HG02885 (cell line): ENCODE measurements at regions not wholly inside any gene's neighbourhood (a gene's known extent, or its start where the extent isn't known, plus 50 kb on each side); places are given as distances from the start of the nearest gene placed in this dataset.
"Not testable (repeated sequence)": the region's sequence is repeated elsewhere in the genome, so short reads cannot be mapped to it uniquely, and the experiment has no call there.

ENCODE experiments used
- ATAC-seq: cut with Tn5 transposase; IDR thresholded peaks from one replicate; pipeline ENCODE4 v1.9.1; 2021; ENCODE audit warnings: mild to moderate bottlenecking; ENCODE audit not compliant: unreplicated experiment, poor library complexity

DNA sequence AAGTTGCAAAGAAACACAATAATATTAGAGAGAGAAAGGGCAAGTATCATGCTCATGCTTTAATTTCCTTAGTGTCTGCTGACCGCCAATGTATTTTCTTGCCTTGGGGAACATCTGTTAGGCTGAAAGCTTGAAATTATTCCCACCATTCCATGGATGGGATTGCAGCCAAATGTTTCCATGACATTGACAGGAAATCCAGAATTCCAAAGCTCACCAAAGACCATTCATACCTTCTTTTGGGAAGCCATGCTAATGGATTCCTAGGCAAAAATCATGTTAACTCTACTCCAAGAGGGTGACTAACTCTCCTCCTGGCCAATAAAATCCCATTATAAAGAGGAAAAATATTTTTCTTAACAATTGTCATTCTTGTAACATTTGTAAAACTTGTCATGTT, 661.4 kb upstream of the FAT3 start:
- no peak for ATAC-seq

DNA sequence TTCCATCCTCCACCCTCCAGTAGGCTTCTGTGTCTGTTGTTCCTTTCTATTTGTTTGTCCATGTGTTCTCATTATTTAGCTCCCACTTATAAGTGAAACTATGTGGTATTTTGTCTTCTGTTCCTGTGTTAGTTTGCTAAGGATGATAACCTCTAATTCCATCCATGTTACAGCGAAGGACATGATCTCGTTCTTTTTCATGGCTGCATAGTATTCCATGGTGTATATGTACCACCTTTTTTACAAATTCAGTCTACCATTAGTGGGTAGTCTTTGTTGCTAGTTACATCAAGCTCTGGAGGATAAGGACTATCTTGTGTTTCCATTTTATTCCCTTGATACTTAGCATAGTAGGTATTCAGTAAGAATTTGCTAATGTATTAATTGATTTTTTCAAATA, 664.2 kb upstream of the FAT3 start:
- ATAC-seq: no peak

GRCh38 chr11:91538065-91538464, 686.6 kb upstream of the FAT3 start:
- no peak for ATAC-seq

- ATAC-seq: no peak
These were observed 688.3 kb upstream of the FAT3 start for GRCh38 chr11:91536366-91536765.

GRCh38 chr11:91528965-91529364, 695.7 kb upstream of the FAT3 start:
- no peak for ATAC-seq

- no peak for ATAC-seq
These were observed 697.1 kb upstream of the FAT3 start for GRCh38 chr11:91527380-91528030.

- no peak for ATAC-seq
These were observed 710.9 kb upstream of the FAT3 start for GRCh38 chr11:91513734-91514133.

DNA sequence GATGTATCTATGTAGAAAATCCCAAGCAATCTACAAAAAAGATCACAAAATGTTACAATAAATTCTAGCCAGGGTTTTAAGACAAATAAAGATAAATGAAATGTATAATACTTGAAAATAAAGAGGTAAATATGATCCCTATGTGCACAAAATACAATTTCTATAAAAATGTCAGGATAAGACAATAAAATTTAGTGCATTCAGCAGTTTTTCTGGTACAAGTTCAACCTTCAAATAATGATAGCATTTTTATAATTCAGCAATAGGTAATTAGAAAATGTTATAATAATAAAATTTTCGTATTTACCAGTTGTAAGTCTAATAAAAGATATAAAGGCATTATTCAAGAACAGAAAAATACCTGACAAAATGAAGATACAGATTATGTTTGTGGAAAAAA, 726.8 kb upstream of the FAT3 start:
- ATAC-seq: no peak

DNA sequence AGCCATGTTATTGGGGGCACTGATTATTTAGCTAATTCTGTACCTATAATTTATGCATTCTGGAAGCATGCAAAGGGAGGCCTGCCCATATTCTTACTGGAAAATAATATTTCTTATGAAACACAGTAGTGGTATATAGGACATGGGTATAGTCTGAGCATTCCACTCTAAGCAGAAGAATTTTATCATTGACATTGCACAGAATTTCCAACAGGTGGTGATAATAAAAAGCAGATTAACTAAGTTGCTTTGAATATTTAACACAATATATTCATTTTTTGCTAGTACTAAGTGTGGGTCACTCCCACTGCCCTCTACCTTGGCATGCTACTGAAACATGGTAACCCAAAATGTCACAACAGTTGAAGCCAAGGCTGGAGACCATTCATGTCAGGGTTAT, 728.8 kb upstream of the FAT3 start:
- ATAC-seq: no peak

DNA sequence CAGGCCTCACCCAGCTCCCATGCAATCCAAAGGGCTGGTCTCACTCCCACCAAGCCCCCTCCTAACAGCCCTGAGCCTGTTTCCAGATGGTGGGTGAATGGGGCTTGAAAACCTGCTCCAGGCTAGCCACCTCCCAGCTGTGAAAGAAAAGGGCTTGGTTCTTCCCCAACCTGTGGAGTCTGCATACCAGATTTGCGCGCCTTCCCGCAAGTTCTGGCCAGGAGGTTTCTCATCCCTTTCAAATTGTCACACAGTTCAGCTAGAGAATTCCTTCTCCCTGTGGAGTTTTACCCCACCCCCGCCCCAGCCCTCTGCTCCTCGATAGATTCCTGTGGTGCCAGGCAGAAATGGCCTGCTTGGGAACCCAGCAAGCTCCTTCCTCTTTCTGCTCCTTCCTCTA, 734.6 kb upstream of the FAT3 start:
- ATAC-seq: no peak

DNA sequence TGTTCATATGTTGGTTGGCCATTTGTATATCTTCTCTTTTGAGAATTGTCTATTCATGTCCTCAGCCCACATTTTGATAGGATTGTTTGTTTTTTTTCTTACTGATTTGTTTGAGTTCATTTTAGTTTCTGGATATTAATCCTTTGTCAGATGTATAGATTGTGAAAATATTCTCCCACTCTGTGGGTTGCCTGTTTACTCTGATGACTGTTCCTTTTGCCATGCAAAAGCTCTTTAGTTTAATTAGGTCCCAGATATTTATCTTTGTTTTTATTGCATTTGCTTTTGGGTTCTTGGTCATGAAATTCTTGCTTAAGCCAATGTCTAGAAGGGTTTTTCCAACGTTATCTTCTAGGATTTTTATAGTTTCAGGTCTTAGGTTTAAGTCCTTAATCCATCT, 740.7 kb upstream of the FAT3 start:
- not testable (repeated sequence) for ATAC-seq

- ATAC-seq: not testable (repeated sequence)
These were observed 742.7 kb upstream of the FAT3 start for GRCh38 chr11:91481875-91482274.

- ATAC-seq: no peak
These were observed 754.0 kb upstream of the FAT3 start for GRCh38 chr11:91470656-91471055.

DNA sequence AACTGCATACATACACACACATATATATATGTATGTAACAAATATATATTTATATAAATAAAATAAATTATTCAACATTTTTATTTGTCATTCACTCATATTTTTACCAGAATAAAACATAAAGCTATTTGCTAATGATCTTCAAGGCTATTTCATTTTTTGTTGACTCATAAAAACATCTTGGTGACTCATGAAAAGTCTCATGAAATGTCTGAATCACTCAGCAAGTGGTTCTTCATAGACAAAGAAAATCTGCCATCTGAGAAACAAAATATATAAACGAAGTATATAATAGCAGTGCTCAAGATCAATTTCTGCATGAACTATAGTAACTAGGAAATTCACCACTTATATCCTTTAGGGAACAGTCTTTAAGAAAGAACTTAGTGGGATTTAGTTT, 764.8 kb upstream of the FAT3 start:
- ATAC-seq: no peak

DNA sequence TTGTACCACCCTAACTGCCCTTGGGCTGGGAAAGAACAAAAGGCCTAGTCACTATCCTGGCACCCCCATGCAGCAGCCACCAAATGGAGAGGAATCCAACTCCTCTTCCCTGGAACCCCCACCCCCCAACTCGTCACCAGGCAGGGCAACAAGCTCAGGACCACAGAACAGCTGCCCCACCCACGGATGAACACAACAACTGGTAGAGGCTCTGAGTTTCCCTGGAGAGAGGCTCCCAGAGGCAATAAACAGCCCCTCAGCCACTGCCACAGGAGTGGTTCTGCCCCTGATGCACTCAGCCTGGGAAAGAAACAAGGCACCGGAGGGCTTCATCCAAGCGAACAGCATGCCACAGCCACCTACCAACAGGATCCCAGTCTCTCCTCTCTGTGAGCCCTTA, 778.4 kb upstream of the FAT3 start:
- ATAC-seq: no peak

DNA sequence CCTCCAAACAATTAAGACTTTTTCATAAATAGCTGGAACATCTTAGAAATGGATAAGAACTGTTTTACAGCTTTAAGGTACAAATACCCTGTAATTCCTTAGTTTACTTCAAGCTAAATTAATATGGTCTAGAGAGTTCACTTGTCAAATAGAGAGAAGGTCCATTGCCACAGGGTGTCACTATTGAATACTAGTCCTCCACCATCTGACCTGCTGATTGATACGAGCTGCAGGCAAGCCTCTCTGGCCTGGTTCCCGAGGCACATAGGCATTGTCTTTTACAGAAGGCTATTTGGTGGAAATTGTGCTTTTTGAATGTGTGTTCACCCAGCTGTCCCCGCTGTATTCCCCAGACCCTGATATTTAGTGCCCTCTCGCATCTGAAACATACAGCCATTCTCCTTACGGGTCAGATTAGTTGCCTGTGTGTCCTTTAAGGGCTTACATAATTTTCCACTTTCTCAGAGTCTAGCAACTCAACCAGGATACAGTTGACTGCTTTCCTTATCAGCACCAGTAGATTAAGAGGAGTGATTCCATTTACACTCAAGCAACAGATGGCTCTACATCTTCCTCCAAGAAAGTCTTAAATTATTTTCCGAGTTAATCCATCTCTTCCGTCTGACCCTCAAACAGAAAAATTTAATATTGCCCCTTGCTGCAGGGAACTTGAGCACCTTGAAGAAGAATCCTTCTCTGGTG, 788.8 kb upstream of the FAT3 start:
- no peak for ATAC-seq

GRCh38 chr11:91433284-91434010, 791.2 kb upstream of the FAT3 start:
- no peak for ATAC-seq

- ATAC-seq: no peak
These were observed 803.0 kb upstream of the FAT3 start for GRCh38 chr11:91421641-91422040.

DNA sequence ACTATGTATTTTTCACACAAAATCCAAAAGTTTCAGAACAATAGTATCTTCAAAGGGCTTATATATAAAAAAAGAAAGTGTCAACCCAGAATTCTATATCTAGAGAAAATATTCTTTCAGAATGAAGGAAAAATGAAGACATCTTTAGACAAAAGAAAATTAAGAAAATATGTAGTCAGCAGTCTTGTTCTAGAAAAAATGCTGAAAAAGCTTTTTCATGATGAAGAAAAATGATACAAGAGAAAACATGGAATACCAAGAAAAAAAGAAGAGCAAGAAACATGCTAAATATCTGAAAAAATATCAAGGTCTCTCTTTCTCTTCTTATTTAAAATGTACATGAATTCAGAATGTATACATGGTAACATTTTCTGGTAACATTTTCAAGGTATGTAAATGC, 816.8 kb upstream of the FAT3 start:
- no peak for ATAC-seq

GRCh38 chr11:91406009-91406408, 818.6 kb upstream of the FAT3 start:
- ATAC-seq: no peak

DNA sequence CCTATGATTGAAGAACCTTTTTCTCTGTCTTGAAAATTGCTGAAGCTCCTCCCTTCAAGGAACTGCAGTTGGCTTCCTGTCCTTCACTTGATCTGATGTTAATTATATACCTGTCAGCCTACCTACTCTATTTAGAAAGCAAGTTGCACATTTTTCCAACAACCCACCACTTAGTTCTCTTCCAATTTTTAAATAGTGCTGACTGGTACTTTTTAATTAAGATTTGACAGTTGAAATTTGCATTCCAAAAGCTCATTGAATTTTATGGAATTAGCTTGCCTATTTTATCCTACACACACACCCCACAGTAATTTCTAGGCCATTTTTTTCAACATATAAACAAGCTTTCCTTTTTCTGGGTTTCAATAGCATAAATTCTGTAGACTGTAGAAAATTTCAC, 820.3 kb upstream of the FAT3 start:
- no peak for ATAC-seq

- ATAC-seq: no peak
These were observed 827.5 kb upstream of the FAT3 start for GRCh38 chr11:91397134-91397468.
